GM21723 (cell line): ENCODE measurements at regions not wholly inside any gene's neighbourhood (a gene's known extent, or its start where the extent isn't known, plus 50 kb on each side); places are given as distances from the start of the nearest gene placed in this dataset.
"Not testable (repeated sequence)": the region's sequence is repeated elsewhere in the genome, so short reads cannot be mapped to it uniquely, and the experiment has no call there.

Experiments used
- ATAC-seq: cut with Tn5 transposase; IDR thresholded peaks from one replicate; pipeline ENCODE4 v1.9.1; 2021; ENCODE audit warnings: mild to moderate bottlenecking, moderate library complexity; ENCODE audit not compliant: unreplicated experiment

- ATAC-seq: no peak
These were observed 161.0 kb upstream of the SLC28A3 start for GRCh38 chr9:84501587-84501986.

- no peak for ATAC-seq
These were observed 161.5 kb upstream of the SLC28A3 start for GRCh38 chr9:84502066-84502465.

GRCh38 chr9:84504360-84504759 lies 163.8 kb upstream of the SLC28A3 start:
- ATAC-seq: no peak

- ATAC-seq: no peak
These were observed 157.9 kb upstream of the NTRK2 start for GRCh38 chr9:84511651-84512050.

GRCh38 chr9:84512493-84512892 lies 157.0 kb upstream of the NTRK2 start:
- ATAC-seq: no peak

GRCh38 chr9:84513473-84513872 lies 156.1 kb upstream of the NTRK2 start:
- ATAC-seq: no peak

- ATAC-seq: no peak
These were observed 155.6 kb upstream of the NTRK2 start for GRCh38 chr9:84513979-84514378.

GRCh38 chr9:84514421-84514820 lies 155.1 kb upstream of the NTRK2 start:
- ATAC-seq: no peak

- ATAC-seq: no peak
These were observed 152.5 kb upstream of the NTRK2 start for GRCh38 chr9:84517026-84517425.

GRCh38 chr9:84519413-84519812 lies 150.1 kb upstream of the NTRK2 start:
- no peak for ATAC-seq

- ATAC-seq: no peak
These were observed 148.3 kb upstream of the NTRK2 start for GRCh38 chr9:84521208-84521607.

GRCh38 chr9:84526211-84526610 lies 143.3 kb upstream of the NTRK2 start:
- ATAC-seq: not testable (repeated sequence)

GRCh38 chr9:84527060-84527720 lies 142.3 kb upstream of the NTRK2 start:
- not testable (repeated sequence) for ATAC-seq

GRCh38 chr9:84535973-84536372 lies 133.6 kb upstream of the NTRK2 start:
- not testable (repeated sequence) for ATAC-seq

- ATAC-seq: no peak
These were observed 130.7 kb upstream of the NTRK2 start for GRCh38 chr9:84538879-84539278.

GRCh38 chr9:84542554-84542953 lies 127.0 kb upstream of the NTRK2 start:
- no peak for ATAC-seq

- ATAC-seq: no peak
These were observed 115.4 kb upstream of the NTRK2 start for GRCh38 chr9:84554069-84554664.

GRCh38 chr9:84556556-84556955 lies 113.0 kb upstream of the NTRK2 start:
- no peak for ATAC-seq

- no peak for ATAC-seq
These were observed 111.8 kb upstream of the NTRK2 start for GRCh38 chr9:84557751-84558150.

GRCh38 chr9:84563691-84564090 lies 105.8 kb upstream of the NTRK2 start:
- ATAC-seq: no peak

- no peak for ATAC-seq
These were observed 101.7 kb upstream of the NTRK2 start for GRCh38 chr9:84567805-84568204.

GRCh38 chr9:84570482-84571154 lies 98.9 kb upstream of the NTRK2 start:
- no peak for ATAC-seq
